ENCODE measurements at regions not wholly inside any gene's neighbourhood (a gene's known extent, or its start where the extent isn't known, plus 50 kb on each side); places are given as distances from the start of the nearest gene placed in this dataset.

GRCh38 chr2:563512-563911, 113.7 kb downstream of the TMEM18 start:
- no peak for DNase-seq
- Histone ChIP-seq H3K9ac (ENCODE audit: low read length in 3 of 3) (no peak overlapping the region), H3K27ac (ENCODE audit: low read depth in 2 of 2, low read length in 2 of 2) (no peak overlapping the region), H3K4me3 (ENCODE audit: low read length in 3 of 3) (no peak overlapping the region), H3K4me1 (ENCODE audit: control insufficient read depth in 2 of 3, insufficient read depth in 2 of 3, low read depth in 1 of 3, low read length in 3 of 3) (no peaks in the 10 kb centered on the region), H3K36me3 (ENCODE audit: control insufficient read depth in 2 of 3, insufficient read depth in 3 of 3, low read length in 3 of 3) (no peaks in the 10 kb centered on the region), H3K9me3 (ENCODE audit: control insufficient read depth in 2 of 3, insufficient read depth in 1 of 3, low read length in 3 of 3) (no peaks in the 10 kb centered on the region), H3K27me3 (ENCODE audit: control insufficient read depth, insufficient read depth, low read length) (no peaks in the 10 kb centered on the region)
- FAIRE-seq = no peak
- TF ChIP-seq CTCF (IDR thresholded peaks at IDR 0.05; ENCODE audit: borderline replicate concordance, extremely low read depth, insufficient read depth) = no peak
- intact Hi-C loops (cut with DNase I) = no loop called here

- DNase-seq = no peak
- Histone ChIP-seq H3K27ac (ENCODE audit: low read depth in 2 of 2, low read length in 2 of 2) (no peak overlapping the region), H3K9ac (ENCODE audit: low read length in 3 of 3) (no peak overlapping the region), H3K9me3 (ENCODE audit: control insufficient read depth in 2 of 3, insufficient read depth in 1 of 3, low read length in 3 of 3) (no peaks in the 10 kb centered on the region), H3K27me3 (ENCODE audit: control insufficient read depth, insufficient read depth, low read length) (no peaks in the 10 kb centered on the region), H3K36me3 (ENCODE audit: control insufficient read depth in 2 of 3, insufficient read depth in 3 of 3, low read length in 3 of 3) (no peaks in the 10 kb centered on the region), H3K4me1 (ENCODE audit: control insufficient read depth in 2 of 3, insufficient read depth in 2 of 3, low read depth in 1 of 3, low read length in 3 of 3) (no peaks in the 10 kb centered on the region), H3K4me3 (ENCODE audit: low read length in 3 of 3) (no peak overlapping the region)
- no peak for FAIRE-seq
- no peak for TF ChIP-seq CTCF (IDR thresholded peaks at IDR 0.05; ENCODE audit: borderline replicate concordance, extremely low read depth, insufficient read depth)
- intact Hi-C loops (cut with DNase I) = no loop called here
Measured at GRCh38 chr2:562391-563364, 114.5 kb downstream of the TMEM18 start.

DNA sequence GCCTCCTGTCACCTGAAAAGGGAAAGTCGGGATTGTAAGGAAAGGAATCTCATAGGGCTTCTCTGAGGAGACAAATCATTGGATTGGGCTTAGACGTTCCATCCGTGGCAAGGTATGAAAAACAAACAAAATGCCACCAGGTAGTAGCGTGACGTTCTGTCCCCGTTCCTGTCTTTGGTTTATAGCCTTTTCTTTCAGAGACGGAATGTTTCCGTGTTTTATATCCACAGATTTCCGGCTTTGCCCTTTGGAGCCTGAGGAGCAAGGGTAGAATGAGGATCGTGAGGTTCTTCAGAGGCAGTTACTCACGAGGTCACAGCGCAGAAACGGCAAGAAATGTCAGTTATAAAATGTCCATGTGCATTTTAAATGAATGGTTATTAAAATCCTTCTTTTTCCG, 118.3 kb downstream of the TMEM18 start:
- DNase-seq (no peak), FAIRE-seq (no peak)
- no peak overlapping the region for H3K27ac ChIP-seq (ENCODE audit: low read depth in 2 of 2, low read length in 2 of 2)
- H3K4me1 ChIP-seq (ENCODE audit: control insufficient read depth in 2 of 3, insufficient read depth in 2 of 3, low read depth in 1 of 3, low read length in 3 of 3) = no peaks in the 10 kb centered on the region
- intact Hi-C loops (cut with DNase I) = no loop called here
- no peaks in the 10 kb centered on the region for H3K36me3 ChIP-seq (ENCODE audit: control insufficient read depth in 2 of 3, insufficient read depth in 3 of 3, low read length in 3 of 3)
- H3K27me3 ChIP-seq (ENCODE audit: control insufficient read depth, insufficient read depth, low read length) = no peaks in the 10 kb centered on the region
- TF ChIP-seq CTCF (IDR thresholded peaks at IDR 0.05; ENCODE audit: borderline replicate concordance, extremely low read depth, insufficient read depth) = no peak
- H3K9ac ChIP-seq (ENCODE audit: low read length in 3 of 3) = no peak overlapping the region
- H3K9me3 ChIP-seq (ENCODE audit: control insufficient read depth in 2 of 3, insufficient read depth in 1 of 3, low read length in 3 of 3) = no peaks in the 10 kb centered on the region
- H3K4me3 ChIP-seq (ENCODE audit: low read length in 3 of 3) = no peak overlapping the region
